ENCODE measurements at regions not wholly inside any gene's neighbourhood (a gene's known extent, or its start where the extent isn't known, plus 50 kb on each side); places are given as distances from the start of the nearest gene placed in this dataset.

- no peak for DNase-seq
Observed at GRCh38 chr2:7962161-7962560, 719.7 kb upstream of the ID2 start.

DNA sequence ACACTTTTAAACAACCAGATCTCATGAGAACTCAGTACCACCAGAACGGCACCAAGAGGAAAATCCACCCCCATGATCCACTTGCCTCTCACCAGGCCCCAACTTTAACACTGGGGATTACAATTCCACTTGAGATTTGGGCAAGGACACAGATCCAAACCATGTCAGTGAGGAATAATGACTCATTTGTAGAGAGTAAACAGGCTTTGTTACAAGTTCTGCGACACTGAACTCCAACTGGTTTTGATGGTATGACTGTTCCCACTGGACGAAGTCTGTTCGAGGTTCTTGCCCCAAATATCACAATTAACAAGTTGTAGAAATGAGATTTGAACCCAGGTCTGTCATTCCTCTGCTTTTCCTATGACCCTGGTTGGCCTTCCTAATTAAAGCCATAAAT, 718.1 kb upstream of the ID2 start:
- no peak for DNase-seq

DNA sequence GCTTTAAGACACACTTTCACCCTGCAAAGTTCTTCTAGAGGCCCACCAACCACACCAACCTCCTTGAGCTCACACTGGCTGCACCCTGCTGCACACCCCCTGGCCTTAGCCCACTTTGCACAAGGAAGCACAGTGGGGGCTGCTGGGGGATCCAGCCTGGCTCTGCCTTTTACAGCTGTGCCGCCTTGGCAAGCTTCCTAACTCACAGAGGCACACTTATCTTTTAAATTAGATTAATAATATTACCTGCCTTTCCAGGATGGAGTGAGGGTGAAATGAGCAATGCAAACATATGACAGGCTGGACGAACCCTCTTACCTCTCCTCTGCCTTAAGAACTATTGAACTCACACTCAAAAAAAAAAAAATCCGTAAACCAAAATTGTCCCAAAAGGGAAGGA, 715.8 kb upstream of the ID2 start:
- no peak for DNase-seq

- DNase-seq, result no peak
Observed at GRCh38 chr2:7967707-7968405, 714.0 kb upstream of the ID2 start.

DNA sequence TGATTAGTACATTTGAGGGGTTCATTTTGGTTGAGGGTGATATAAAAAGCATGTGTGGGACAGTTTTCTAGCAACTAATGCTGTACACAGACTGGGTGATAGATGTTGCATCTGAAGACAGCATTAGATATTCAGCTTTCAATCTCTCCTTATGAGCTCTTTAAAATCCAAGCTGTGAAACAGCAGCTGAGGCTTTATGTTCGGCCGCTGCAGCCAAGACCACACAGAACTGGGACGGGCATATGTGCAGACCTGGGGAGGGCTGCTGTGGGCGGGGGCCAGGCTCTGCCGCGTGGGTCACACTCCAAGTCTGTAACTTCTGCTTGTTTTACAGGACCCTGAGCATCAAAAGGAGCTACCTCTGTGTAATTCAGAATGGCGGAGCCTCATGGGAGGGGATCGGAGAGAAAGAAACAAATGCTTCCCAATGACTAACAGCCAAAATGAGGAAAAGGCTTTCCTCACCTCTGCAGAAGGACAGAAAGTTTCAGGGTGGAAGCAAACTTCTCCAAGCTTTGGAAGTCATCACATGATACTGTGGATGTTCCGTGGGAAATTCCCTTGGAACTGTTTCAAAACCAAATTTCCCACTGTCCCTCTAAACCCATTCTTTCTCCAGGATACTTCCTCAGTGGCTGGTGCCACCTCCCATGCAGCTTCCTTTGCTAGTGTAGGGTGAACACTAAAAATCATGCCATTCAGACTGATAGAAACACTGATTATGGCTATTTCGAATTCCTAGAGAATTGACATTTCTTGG, 711.9 kb upstream of the ID2 start:
- no peak for DNase-seq

DNA sequence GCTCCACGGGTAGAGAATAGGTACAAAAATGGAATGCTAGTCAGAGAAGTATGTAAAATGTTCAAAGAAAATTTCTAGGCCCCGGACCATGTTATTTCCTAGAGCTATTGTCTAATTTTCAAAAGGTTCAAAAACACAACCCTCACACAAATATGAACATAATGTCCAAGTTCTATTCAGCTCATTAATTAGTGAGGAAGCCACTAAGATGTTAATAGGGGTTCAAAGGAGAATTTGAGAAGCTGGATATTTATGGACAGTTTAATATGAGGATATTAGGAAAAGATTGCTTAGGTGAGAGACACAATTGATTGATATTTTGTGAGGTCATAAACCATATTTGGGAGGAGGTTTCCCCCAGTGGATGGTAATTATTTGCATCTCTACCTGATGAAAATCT, 710.6 kb upstream of the ID2 start:
- no peak for DNase-seq

DNA sequence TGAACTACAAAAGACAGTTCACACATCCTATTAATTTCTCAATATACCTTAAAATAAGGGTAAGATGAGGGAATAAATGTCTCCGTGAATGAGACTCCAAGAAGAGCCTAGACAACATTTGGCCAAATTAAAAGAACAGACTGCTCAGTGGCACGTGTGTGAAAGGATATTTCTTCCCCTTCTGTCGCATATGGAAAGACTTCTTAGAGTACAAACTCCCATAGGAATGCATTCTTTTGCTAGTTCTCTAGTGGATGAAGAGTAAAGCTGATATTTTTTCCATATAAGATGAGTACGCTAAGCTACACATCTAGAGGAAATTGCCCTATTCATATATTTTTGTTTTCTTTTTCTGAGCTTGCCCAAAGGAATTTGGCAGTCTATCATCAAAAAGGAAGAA, 710.0 kb upstream of the ID2 start:
- DNase-seq, result no peak

DNA sequence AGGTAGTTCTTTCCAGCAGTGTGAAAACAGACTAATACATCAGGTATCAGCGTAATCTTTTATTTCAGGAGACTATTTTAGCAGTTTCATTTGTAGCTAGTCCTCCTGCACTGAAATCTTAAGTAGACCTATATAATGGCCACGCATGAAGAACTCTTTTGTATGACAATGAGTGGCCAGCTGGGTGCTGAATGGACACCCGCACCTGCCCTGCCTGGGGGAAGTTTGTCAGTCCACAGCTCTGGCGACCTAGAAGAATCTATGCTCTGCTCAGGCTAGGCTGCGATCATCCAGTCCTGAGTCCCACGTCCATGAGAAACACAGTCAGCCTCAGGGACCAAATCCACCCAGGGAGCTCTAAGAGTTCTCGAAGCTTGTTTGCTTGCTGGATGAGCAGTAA, 709.2 kb upstream of the ID2 start:
- DNase-seq, result no peak

DNA sequence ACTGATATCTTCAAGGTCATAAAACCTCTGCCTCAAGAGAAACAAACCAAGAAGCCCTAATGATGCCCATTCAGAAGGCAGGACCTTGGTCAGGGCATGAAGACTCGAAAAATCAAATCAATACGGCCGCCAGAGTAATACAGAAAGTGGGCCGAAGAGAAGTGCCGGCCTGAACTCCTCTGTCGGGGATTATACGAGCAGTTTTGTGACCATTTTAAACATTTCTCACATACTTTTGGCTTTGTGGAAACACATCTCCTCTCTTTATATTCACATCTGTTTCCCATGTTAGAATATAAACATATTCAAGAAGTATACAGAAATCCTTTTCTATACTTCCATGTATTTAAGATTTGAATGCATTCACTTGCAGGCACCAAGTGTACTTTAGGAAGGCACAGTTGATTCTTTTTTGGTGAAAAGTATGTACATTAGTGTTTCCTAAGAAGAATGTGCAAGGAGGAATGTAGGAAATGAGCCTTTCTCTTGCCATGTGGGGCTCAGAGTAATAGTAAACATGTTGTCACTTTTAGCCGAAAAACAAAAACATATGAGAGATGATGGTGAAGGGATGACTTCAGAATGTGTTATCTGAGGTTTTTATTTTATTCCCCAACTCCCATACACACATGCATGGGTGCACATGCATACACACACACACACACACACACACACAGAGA, 707.9 kb upstream of the ID2 start:
- no peak for DNase-seq

- DNase-seq, result no peak
Observed at GRCh38 chr2:7974936-7975335, 706.9 kb upstream of the ID2 start.

GRCh38 chr2:7976206-7976605, 705.6 kb upstream of the ID2 start:
- DNase-seq, result no peak

GRCh38 chr2:7977981-7978380, 703.9 kb upstream of the ID2 start:
- peak; percentile 6 for DNase-seq

DNA sequence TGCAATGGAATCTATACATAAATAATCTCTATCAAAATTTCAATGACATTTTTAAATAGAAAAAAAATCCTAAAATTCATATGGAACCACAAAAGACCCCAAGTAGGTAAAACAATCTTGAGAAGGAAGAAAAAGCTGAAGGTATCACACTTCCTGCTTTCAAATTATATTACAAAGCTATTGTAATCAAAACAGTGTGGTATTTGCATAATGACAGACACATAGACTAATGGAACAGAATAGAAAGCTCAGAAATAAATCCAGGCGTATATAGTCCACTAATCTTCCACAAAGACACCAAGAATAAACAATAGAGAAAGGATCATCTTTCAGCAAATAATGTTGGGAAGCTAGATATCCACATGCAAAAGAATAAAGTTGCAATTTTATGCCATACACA, 699.8 kb upstream of the ID2 start:
- no peak for DNase-seq

GRCh38 chr2:7983451-7983850, 698.4 kb upstream of the ID2 start:
- DNase-seq, result no peak

GRCh38 chr2:7983912-7984311, 697.9 kb upstream of the ID2 start:
- no peak for DNase-seq

GRCh38 chr2:7984693-7985353, 697.0 kb upstream of the ID2 start:
- DNase-seq, result no peak

GRCh38 chr2:7986431-7986830, 695.4 kb upstream of the ID2 start:
- no peak for DNase-seq

DNA sequence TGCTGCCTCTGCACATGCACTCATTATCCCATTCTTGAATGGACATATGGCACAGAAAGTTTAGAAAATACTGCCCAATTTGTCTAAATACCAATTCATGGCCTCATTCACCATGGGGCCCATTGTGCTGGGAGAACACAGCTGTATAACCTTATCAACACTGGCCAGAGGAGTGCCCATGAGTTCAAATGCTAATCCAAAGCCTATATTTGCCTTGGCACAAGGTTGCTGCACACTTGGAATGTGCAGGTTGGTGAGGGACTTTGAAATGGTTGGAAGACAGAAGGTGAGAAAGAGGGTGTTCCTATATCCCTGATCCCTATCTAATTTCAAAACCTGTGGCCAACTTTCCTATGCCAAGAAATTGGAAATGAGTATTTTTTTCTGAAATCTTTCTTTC, 693.9 kb upstream of the ID2 start:
- DNase-seq, result no peak

- DNase-seq, result no peak
Observed at GRCh38 chr2:7988440-7988839, 693.4 kb upstream of the ID2 start.

DNA sequence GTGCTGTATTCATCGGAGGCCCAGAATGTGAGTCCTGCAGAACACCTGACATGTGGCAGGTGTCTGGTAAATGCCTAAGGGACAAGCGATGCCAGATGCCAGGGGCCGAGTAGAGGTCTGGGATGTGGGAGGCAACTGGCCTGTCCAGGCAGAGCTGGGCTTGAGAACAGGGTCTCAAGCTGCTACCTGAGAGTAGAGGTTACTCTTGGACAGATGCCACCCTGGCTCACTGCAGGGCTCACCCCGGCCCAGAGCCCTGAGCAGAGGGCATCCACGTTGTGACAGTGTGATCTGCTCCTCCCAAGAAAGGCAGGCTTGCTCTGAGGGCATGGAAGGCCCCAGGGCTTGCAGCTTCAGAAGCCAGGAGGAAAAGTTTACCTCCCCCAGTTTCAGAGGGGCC, 692.0 kb upstream of the ID2 start:
- DNase-seq, result no peak

DNA sequence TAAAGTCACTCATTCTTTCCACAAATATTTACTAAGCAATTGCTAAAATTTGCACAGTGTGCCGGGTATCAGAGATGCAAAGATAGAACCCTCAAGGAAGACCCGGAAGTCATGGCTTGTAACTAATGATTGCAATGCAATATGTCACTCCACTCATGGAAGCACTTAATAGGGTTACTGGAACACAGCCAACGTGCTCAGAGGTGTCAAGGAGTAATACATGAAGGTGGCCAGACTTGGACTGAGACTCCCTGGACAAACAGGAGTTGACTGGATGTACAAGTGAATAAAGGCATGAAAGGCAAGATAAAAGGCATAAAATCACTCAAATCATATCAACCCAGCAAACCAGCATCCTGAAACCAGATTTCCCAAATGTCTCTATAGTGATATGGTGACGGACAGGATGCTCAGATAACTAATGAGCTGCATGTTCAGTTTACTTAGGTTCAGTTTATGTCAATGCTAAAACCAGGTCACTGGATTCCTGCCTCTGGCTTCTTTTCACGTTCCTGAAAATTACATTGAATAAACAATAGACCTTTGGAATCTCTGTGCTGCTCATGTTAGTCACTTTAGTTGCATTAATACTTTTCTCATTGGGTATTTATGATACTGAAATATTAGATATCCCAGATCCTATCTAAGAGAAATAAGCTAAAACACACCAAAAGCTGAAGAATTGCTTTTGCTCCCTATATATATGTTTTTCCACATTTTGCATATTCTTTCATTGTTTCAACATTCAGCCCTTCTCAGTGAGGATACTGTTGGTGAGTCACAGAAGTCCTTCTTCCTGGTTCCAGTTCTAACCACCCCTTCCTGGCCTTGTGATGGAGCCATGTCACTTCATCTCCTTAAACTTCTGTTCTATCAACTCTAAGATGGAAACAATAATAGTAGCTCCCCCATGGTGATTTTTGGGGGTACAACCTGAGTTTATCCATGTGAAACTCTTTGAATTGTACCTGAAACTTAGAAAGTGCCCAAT, 688.9 kb upstream of the ID2 start:
- peak; percentile 5 for DNase-seq

DNA sequence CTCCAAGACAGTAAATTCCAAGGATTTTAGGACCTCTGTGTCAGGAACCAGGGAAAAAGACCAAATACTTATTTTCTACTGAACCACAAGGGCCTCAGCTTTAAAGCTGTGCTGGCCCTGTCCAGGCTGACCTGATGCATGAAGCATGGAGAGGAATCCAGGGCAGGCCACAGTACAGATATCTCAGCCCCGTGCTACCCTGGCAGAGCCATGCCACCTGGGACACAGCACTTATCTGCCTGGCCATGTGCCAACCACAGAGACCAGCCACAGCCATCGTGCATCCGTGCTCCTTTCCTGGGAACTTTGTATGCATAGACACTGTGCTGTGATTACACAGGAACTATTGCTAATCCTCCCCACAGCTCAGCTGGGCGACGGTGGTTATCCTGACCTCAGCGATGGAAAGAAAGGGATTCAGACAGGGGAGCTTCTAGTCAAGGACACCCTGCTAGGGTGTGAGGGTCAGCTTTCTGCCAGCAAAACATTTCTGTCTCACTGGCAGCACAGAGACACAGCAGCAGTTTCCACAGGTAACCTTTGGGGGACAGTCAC, 687.4 kb upstream of the ID2 start:
- peak; percentile 67 for DNase-seq
